ENCODE measurements at regions not wholly inside any gene's neighbourhood (a gene's known extent, or its start where the extent isn't known, plus 50 kb on each side); places are given as distances from the start of the nearest gene placed in this dataset.

DNA sequence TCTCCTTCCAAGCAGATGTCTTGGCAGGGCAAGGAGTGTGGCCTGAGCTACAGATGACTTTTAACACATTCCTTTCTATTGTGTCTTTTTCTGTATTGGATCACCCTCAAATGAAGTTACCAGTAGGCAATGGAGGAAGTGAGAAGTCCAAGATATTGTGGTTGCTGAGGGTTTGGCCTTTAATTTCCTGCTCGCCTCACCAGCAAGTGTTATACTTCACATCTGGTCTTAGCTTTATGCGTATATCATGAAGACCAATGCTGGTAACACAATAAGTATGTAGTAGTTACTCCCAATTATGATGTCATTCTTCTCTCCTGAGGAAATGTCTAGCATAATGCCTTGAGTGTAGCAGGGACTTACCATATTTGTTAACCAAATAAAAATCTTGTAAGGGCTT is 179.9 kb downstream of the ZIC1 start:
- DNase-seq: no peak

DNA sequence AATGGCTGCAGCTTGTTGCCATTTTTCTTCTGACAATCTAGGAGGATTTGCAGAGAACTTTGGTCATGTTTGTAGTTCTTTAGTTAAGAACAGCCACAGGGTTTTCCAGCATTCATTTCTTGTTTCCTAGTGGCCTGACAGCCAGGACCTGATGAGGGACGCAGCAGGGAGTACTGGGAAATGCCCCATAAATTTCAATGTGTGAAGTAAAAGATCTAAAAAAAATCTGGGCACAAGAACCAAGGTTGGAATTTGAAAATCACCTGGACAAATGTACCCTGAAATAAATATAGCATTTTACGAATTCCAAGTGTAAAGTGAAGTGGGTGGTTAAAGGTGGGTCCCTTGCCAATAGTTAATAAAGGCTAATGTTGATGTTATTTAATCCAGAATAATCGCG is 195.0 kb downstream of the ZIC1 start:
- DNase-seq: no peak

GRCh38 chr3:147613725-147614124 is 204.6 kb downstream of the ZIC1 start:
- no peak for DNase-seq

- DNase-seq: no peak
Measured at GRCh38 chr3:147614210-147614609, 205.0 kb downstream of the ZIC1 start.

- no peak for DNase-seq
Measured at GRCh38 chr3:147615035-147615434, 205.9 kb downstream of the ZIC1 start.

- DNase-seq: no peak
Measured at GRCh38 chr3:147616998-147617619, 207.9 kb downstream of the ZIC1 start.

GRCh38 chr3:147618691-147619090 is 209.5 kb downstream of the ZIC1 start:
- DNase-seq: no peak

GRCh38 chr3:147619921-147620560 is 210.9 kb downstream of the ZIC1 start:
- DNase-seq: no peak

DNA sequence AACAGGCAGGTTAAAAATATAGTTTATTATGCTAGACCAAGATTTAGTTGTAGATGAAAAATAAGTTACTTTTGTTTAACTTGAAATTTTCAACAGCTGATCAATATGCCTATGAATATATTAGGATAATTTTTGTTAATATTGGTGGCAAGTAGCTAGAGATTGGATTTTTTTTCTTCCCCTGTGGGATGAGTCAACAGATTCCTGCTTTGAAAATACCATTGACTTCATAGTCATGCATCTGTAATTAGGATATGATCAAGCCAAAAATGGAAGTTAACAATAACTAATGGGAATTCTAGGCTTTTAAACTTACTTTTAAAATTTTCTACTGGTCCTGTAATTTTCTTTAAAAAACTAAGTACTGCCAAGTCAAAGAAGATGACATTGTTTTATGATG is 211.7 kb downstream of the ZIC1 start:
- DNase-seq: no peak

DNA sequence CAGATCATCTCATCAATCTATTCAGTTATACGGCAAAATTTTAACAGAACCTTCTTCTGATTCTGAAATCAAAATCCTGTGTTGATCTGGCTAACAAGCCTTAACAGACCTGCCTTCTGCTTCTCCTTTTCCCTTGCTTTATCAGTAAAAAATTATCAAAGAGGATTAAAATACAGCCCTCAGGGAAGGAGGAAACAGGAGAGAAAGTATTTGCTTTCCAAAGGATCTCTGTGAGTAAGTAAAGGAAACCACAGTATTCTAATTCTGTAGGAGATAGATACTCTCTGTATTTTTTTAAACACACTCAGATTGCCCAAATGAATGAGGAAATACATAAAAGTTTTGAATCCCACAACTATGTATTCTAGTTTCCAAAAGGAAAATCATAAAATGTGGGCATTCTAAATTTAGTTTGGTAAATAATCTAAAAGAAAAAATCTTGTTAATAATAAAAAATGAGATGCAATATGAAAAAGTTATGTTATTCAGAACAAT is 221.8 kb downstream of the ZIC1 start:
- no peak for DNase-seq

DNA sequence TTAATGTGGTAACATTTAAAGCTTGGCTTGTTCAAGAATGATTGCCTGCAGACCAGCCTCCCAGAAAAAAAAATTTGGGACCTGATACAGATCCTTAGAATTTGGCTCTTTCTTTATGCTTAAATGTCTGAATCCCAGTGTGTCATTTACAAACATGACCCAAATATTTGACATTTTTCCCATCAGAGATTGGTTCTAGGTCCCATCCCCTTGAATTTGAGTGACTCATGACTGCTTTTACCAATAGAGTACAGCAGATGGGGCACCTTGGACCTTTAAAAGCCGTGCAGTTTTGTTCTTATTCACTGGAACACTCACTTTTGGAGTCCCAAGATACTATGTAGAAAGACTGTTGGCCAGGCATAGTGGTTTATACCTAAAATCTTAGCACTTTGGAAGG is 231.6 kb downstream of the ZIC1 start:
- no peak for DNase-seq

GRCh38 chr3:147645761-147646160 is 236.6 kb downstream of the ZIC1 start:
- no peak for DNase-seq

DNA sequence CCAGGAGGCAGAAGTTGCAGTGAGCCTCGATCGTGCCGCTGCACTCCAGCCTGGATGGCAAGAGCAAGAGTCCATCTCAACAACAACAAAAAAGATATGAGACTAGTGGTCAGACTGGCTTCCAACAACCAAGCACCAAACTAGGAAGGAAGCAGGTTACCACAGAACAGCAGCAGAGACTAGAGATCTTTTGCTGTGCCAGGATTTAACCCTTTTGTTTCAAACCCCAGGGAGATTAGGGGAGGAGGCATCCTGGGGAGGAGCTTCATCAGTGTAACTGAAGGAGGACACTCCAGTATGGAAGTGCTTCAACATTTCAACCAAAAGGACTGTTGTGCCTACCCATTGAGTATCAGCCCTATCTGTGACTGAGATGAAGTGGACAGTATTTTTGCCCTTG is 240.3 kb downstream of the ZIC1 start:
- DNase-seq: no peak

DNA sequence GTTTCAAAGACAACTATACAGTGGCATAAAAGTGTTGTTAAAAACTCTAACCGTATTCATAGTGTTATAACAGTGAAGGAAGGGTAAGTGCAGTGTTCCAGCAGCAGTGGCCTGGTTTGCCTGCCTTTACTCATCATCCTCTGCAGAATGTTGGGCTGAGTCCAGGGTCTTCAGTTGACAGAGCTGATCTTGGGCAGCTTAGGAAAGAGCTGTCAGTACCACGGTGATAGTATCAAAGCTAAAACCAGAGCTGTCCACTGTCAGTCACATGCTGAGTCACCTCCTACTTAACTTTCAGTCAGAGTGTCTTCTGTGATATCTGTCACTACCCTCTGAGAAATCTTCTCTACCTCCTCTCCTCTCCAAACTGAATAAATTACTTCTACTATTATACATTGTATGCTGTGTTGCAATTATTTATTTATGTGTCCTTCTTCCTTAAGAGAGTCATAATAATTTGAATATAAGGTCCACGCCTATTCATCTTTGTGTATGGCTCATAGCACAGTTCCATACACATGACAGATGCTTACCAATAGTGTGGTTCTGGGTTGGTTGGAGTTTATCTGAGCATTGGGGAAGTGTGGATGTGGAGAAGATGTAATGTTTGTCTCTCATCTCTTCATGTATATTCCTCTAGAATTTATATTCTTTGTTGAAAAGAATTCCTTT is 242.1 kb downstream of the ZIC1 start:
- DNase-seq: no peak

- DNase-seq: no peak
Measured at GRCh38 chr3:147652651-147653366, 243.6 kb downstream of the ZIC1 start.

- DNase-seq: no peak
Measured at GRCh38 chr3:147653367-147653923, 244.3 kb downstream of the ZIC1 start.

DNA sequence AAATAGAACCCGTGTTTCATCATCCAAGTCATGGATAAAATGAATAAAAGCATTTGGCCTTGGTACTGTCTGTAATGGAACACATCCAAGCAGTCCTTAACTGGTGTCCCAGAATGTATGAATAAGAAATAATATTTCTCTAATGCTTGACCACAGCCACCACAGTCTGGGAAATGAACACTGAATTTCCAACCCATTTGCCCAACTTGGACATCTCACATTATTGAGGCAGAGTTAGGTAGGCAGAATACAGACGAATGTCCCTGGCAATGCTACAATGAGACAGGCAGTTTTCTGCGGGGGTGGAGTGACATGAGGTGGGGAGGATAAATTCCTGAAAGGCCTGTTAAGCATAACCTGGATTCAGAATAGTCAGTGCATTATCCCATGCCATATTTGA is 245.7 kb downstream of the ZIC1 start:
- no peak for DNase-seq

DNA sequence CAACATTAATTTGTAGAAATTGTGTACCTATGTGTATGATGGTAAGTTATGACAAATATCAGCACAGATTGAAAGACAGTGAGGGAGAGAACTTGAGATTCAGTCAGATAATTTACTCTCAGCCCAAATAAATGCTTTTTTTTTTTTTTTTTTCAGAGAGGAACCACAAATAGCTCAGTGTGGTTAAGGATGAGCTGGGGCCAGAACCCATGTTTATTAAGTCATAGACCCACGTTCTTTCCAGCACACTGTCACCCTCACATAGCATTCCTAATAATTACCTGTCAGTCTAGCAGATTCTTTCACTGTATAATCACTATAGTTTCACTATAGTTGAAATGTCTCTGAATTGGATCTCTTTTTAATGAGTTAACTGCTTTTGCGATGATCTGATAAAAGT is 246.1 kb downstream of the ZIC1 start:
- DNase-seq: no peak

- no peak for DNase-seq
Measured at GRCh38 chr3:147656023-147656422, 246.9 kb downstream of the ZIC1 start.

- no peak for DNase-seq
Measured at GRCh38 chr3:147661916-147662315, 252.8 kb downstream of the ZIC1 start.

GRCh38 chr3:147662705-147663104 is 253.5 kb downstream of the ZIC1 start:
- DNase-seq: no peak

DNA sequence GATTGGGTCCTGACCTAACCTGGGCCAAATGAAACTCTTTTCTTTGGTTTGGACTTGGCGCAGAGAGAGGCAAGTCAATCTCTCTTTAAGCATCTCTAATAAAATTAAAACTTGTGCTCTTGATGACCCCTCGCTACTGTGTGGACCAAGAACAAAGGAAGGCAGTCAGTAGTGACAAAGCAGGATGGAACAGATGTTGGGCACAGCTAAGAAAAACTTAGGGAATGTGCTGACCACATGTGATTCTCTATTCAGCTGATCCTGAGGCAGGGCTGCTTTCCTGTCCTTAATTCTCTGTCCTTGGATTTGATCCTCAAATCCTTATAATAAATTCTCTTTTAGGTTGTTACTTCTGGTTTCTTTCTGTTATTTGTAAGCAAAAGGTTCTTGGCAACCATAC is 259.9 kb downstream of the ZIC1 start:
- no peak for DNase-seq

GRCh38 chr3:147672035-147672434 is 262.9 kb downstream of the ZIC1 start:
- no peak for DNase-seq
